ENCODE measurements at regions not wholly inside any gene's neighbourhood (a gene's known extent, or its start where the extent isn't known, plus 50 kb on each side); places are given as distances from the start of the nearest gene placed in this dataset.

GRCh38 chr2:30351116-30351515 lies 95.9 kb upstream of the LCLAT1 start:
- TF ChIP-seq EZH2phosphoT487 (IDR thresholded peaks at IDR 0.05; ENCODE audit: borderline replicate concordance) (no peak), CTCF (conservative IDR thresholded peaks at IDR 0.05; ENCODE audit: low read length) (no peak)

Data from Loucy (cell line).